GM06990 (cell line): ENCODE measurements at regions not wholly inside any gene's neighbourhood (a gene's known extent, or its start where the extent isn't known, plus 50 kb on each side); places are given as distances from the start of the nearest gene placed in this dataset.

Experiments
- DNase-seq: peaks from one replicate; pipeline ENCODE4 v3.0.0-alpha.2; 2011; ENCODE audit not compliant: insufficient read length; ENCODE audit errors: extremely low read depth
- H3K27me3 ChIP-seq: replicated peaks from 2 replicates; pipeline ENCODE4 v1.6.0; 2011; ENCODE audit warnings: low read length; ENCODE audit not compliant: control insufficient read depth, insufficient read depth
- H3K36me3 ChIP-seq: 2 replicates; pipeline ENCODE4 v1.5.1; 2011; ENCODE audit warnings: low read length; ENCODE audit not compliant: control insufficient read depth, insufficient read depth
- H3K4me3 ChIP-seq: replicated peaks from 2 replicates; pipeline ENCODE4 v1.5.1; 2011; ENCODE audit warnings: low read depth, mild to moderate bottlenecking, control low read depth, low read length
- CTCF ChIP-seq: IDR thresholded peaks from 2 replicates; pipeline ENCODE4 v1.5.1; 2011; ENCODE audit warnings: low read length, control low read depth, mild to moderate bottlenecking, inconsistent platforms; ENCODE audit not compliant: insufficient read depth, poor library complexity, severe bottlenecking

GRCh38 chr6:144607998-144608735 is 323.0 kb downstream of the UTRN start:
- no peak overlapping the region for H3K4me3 ChIP-seq

GRCh38 chr6:144612811-144613210 is 327.7 kb downstream of the UTRN start:
- Histone ChIP-seq H3K36me3 (no peaks in the 10 kb centered on the region), H3K4me3 (no peak overlapping the region), H3K27me3 (no peaks in the 10 kb centered on the region; the same call in 1 of the 2 replicates)
- no peak for DNase-seq
- TF ChIP-seq CTCF: no peak

More at GRCh38 chr6:144607998-144608735, 323.0 kb downstream of the UTRN start:
- Histone ChIP-seq H3K27me3 (no peaks in the 10 kb centered on the region), H3K36me3 (no peaks in the 10 kb centered on the region)
- TF ChIP-seq CTCF: no peak
- DNase-seq: no peak

- Histone ChIP-seq H3K4me3 (no peak overlapping the region), H3K27me3 (no peaks in the 10 kb centered on the region; the same call in 1 of the 2 replicates), H3K36me3 (no peaks in the 10 kb centered on the region)
- peak; percentile 3 for DNase-seq
- no peak for TF ChIP-seq CTCF
Measured at GRCh38 chr6:144613859-144614258, 328.7 kb downstream of the UTRN start.

- no peak overlapping the region for H3K4me3 ChIP-seq
- no peak for DNase-seq
- no peak for TF ChIP-seq CTCF
- no peaks in the 10 kb centered on the region; the same call in 1 of the 2 replicates for H3K27me3 ChIP-seq
- no peaks in the 10 kb centered on the region for H3K36me3 ChIP-seq
Measured at GRCh38 chr6:144615870-144616269, 330.7 kb downstream of the UTRN start.

DNA sequence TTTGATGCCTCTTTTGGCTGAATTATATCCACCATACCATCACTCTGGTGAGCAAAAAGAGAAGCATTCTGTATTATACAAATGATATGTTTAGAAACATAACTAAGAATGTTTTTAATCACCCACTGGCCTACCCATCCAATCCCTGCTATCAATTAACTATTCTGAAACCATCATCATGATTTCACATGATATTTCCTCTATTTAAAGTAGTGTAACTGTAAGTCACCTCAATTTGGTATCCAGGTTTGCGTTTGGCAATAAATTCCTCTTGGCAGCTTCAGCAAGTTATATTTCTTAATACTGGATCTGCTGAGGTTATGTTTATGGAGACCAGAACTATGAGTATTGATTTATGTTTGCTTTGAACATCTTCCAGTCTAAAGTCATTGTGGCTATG is 332.1 kb downstream of the UTRN start:
- no peak for DNase-seq
- Histone ChIP-seq H3K36me3 (no peaks in the 10 kb centered on the region), H3K4me3 (no peak overlapping the region), H3K27me3 (no peaks in the 10 kb centered on the region; the same call in 1 of the 2 replicates)
- TF ChIP-seq CTCF: no peak
